IMR-90 (cell line): ENCODE measurements at regions not wholly inside any gene's neighbourhood (a gene's known extent, or its start where the extent isn't known, plus 50 kb on each side); places are given as distances from the start of the nearest gene placed in this dataset.

Experiments
- CHD1 ChIP-seq: IDR thresholded peaks from 2 replicates; pipeline ENCODE4 v1.6.1; 2012; ENCODE audit warnings: low read depth, low read length, improper control_type of control experiment
- CTCF ChIP-seq: conservative IDR thresholded peaks from 2 replicates; pipeline ENCODE4 v1.5.1; 2012; ENCODE audit warnings: mild to moderate bottlenecking, low read depth, low read length, improper control_type of control experiment
- FOS ChIP-seq: fragments of 150-350 bp; IDR thresholded peaks from 2 replicates; pipeline ENCODE4 v1.6.1; 2016; ENCODE audit warnings: low read depth, low read length
- MAZ ChIP-seq: IDR thresholded peaks from 2 replicates; pipeline ENCODE4 v1.6.1; 2012; ENCODE audit warnings: low read depth, mild to moderate bottlenecking, low read length, improper control_type of control experiment, moderate library complexity, borderline replicate concordance
- MXI1 ChIP-seq: IDR thresholded peaks from 2 replicates; pipeline ENCODE4 v1.6.1; 2012; ENCODE audit warnings: low read depth, mild to moderate bottlenecking, low read length, moderate library complexity, borderline replicate concordance
- POLR2A ChIP-seq: IDR thresholded peaks from 2 replicates; pipeline ENCODE4 v1.6.1; 2012; ENCODE audit warnings: mild to moderate bottlenecking, low read depth, low read length
- RAD21 ChIP-seq: IDR thresholded peaks from 2 replicates; pipeline ENCODE4 v1.6.1; 2012; ENCODE audit warnings: low read length, improper control_type of control experiment
- SMC3 ChIP-seq: fragments of 150-350 bp; IDR thresholded peaks from 2 replicates; pipeline ENCODE4 v1.6.1; 2016; ENCODE audit warnings: low read depth, mild to moderate bottlenecking, antibody characterized with exemption, low read length, moderate library complexity
- USF2 ChIP-seq: fragments of 150-350 bp; IDR thresholded peaks from 2 replicates; pipeline ENCODE4 v1.6.1; 2017; ENCODE audit warnings: mild to moderate bottlenecking, antibody characterized with exemption, low read length, low read depth

GRCh38 chr13:40494513-40494912 lies 171.9 kb downstream of the FOXO1 start:
- TF ChIP-seq CTCF (no peak), MXI1 (no peak), FOS (no peak), RAD21 (no peak), USF2 (no peak), MAZ (no peak), POLR2A (no peak), SMC3 (no peak), CHD1 (no peak)
